CD4-positive, alpha-beta T cell treated with Interleukin-10 for 1 hour (primary cell): ENCODE measurements at regions not wholly inside any gene's neighbourhood (a gene's known extent, or its start where the extent isn't known, plus 50 kb on each side); places are given as distances from the start of the nearest gene placed in this dataset.

Experiments used
- DNase-seq: peaks from one replicate; pipeline ENCODE4 v3.0.0-alpha.2; 2020

DNA sequence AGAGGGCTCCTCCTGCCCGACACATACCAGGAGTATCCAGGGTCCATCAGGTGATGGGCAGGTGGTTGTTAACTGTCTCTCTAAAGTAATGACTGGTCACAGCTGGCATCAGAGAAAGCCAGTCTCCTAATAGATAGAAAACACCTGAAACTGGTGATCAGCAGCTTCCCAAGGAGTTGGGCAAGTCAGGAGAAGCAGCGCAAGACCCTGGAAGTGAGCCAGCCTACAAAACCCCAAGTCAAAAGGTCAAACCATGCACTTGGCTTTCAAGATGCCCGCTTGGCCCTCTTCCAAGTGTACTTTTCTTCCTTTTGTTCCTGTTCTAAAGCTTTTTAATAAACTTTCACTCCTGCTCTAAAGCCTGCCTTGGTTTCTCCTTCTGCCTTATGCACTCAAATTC, 815.2 kb downstream of the DCDC2C start:
- DNase-seq = no peak

DNA sequence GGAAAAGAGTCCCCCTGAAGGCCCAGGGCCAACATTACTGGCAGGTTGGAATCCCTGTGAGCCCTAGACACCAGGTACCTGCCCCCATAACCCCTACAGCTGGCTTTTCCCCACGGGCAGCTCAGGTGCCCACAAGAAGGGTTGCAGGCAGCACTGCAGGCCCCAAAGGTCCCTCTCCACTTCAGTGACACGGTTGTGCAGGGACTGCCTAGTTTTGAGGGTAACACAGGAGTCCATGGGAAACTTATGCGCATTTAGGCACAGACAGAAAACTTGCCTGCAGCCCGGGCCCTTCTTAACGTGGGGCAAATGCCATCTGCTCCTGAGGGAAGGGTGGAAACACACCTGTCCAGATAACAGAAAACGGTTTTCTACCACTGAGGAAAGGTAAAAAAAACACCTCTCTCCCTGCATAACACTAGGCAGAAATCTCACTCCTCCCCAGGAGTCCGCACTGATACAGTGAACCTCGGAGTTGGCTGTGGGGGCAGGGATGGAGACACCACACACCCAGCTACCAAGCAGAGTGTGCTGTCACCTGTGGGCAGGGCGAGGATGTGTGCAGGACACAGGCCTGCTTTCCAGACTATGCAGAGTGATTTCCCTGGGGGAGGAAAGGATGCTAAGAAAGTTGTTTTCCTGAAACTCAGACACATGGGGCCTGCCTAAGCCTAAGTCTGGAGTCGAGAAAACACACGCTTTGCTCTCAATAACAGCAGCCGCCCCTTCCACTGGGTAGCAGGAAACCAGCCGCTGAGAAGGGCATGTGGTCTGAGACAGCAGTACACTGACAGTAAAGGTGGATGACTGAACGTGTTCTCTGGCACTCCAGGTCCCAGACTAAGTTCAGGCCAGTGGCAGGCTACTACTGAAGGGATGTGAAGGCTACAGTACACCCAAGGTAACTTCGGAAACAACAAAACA, 819.4 kb downstream of the DCDC2C start:
- DNase-seq = no peak

DNA sequence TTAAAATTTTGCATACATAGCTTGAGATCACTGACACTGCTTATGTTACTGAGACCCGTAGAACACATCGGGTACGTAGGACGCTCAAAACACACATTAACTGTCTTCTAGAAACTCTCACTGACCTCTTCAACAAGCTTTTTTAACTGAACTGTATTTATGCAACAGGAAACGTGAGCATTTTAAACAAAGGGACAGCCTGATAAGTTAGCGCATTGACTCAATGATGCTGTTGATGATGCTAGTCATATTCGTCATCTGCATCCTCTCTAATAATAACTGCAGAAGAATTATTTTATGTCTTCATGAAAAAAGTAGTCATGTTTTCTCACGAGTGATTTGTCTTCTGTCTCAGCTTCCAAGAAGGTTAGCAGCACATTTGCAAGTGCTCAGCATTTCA, 824.0 kb downstream of the DCDC2C start:
- no peak for DNase-seq

DNA sequence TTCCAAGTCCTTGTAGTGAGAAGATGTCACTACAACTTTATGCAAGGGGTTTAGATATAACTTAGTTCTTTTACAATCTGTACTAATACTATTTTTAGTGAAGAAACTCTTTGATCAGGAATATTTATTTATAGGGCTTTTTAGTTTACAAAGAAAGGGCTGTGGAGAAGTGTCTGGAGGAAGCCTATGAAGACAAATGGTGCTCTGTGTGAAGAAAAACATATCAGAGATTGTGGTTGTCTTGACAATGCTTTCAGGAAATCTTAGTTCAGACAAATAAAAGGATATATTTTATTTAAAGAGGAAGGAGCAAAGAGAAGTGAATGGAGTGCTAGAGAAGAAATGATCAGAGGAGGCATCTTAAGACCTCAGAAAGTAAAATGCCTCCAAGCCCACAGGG, 824.9 kb downstream of the DCDC2C start:
- DNase-seq = no peak

DNA sequence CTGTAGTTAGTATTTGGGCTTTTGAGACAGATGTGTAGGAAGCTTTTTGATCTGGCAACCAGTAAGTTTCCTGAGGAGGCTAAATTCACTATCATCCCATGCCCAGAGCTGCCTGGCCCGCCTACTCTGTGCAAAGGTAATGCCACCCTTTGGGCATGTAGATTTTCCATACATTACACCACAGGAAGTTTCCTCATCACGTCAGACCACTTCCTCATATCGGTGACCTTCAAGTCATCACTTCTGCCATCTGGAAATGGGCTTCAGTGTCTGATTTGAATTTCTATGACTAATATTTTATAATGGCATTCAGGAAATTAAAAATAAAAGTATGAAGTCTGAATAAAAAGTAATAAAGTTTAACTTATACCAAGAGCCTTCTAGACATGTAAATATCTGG, 825.4 kb downstream of the DCDC2C start:
- no peak for DNase-seq

DNA sequence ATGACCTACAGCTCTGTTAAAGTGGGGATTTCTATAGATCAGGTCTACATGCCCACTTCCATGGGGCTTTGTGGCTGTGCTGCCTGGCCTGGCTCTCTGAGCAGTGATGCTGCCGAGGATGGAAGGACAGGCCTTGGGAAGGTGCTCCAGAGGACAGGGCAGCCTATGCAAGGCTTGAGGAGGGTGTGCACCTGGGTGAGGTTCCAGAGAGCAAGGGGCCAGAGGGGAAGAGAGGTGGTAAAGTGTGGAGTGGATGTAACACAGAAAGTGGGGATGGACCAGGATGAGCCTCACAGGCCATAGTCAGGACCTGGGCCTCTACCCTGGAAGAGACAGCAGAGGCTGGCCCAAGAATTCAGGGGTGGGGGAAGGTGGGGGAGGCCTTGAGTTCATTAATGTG, 826.4 kb downstream of the DCDC2C start:
- no peak for DNase-seq

DNA sequence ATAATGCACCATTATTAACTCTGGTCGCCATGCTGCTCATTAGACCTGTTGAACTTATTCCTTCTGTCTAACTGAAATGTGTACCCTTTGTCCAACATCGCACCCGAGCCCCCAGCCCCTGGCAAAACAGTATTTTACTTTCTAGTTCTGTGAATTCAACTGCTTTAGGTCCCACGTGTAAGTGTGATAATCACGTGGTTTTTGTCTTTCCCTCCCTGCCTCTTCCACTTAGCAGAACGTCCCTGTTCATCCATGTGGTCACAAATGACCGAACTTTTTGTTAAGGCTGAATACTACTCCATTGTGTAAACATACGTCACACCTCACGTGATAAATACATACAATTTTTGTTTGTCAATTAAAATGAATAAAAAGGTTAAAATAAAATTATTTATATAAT, 826.9 kb downstream of the DCDC2C start:
- DNase-seq = no peak

DNA sequence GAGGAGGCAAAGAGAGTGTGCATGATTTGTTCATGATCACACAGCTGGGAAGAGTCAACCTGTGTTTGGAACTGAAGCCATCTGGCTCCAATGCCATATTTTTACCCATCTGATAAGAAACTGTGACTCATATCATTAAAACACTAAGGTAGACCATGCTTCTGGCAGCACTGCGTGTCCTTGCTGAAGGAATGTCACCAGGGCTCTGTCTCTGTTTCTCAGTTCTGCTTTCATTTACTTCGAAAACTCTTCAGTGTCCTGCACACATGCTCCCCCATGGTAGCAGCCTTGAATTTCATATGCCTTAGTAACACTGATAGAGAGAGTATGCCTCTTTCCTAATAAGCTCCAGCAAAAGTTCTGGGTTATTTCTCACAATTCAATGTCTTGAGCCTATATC, 830.4 kb downstream of the DCDC2C start:
- DNase-seq = no peak

DNA sequence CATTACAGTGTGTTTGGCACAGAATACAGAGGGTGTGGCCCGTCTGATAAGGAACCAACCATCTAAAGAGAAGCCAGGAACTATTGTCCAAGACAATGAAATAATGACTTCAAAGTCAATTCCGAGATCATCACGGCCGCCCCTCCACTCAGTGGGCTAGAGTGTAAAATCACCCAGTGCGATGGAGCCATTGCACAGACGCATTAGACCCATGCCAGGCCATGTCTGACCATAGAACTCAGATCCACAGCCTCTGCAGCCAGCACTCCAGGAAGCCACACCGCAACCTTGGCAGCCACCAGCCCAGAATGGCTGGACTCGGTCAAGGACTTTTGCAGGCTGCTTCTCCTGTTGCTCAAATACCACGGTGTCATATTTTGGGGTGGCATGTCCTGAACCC, 835.7 kb downstream of the DCDC2C start:
- no peak for DNase-seq

DNA sequence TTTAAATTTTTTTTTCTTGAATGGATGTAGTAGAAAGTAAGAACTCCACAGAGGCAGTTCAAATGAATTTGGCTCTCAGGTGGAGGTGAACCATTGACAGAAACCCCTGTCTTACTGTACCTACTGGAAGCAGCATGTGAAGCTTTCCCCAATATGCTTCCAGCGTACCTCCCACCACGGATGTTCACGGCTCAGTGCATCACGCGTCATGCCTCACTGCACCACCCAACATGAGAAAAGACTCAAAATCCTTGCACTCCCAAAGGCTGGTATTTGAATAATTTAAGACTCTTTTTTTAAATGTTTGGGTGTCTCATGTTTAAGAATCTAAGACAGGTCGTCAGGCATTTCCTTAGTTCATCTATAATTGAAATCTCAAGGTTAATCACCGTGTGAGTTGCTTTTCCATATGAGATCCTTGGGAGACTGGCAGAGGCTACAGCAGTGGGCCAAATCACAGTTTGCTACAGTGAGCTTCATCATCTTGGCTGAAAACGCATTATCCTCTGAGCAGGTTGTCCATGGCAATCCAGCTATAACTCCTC, 846.4 kb downstream of the DCDC2C start:
- no peak for DNase-seq

DNA sequence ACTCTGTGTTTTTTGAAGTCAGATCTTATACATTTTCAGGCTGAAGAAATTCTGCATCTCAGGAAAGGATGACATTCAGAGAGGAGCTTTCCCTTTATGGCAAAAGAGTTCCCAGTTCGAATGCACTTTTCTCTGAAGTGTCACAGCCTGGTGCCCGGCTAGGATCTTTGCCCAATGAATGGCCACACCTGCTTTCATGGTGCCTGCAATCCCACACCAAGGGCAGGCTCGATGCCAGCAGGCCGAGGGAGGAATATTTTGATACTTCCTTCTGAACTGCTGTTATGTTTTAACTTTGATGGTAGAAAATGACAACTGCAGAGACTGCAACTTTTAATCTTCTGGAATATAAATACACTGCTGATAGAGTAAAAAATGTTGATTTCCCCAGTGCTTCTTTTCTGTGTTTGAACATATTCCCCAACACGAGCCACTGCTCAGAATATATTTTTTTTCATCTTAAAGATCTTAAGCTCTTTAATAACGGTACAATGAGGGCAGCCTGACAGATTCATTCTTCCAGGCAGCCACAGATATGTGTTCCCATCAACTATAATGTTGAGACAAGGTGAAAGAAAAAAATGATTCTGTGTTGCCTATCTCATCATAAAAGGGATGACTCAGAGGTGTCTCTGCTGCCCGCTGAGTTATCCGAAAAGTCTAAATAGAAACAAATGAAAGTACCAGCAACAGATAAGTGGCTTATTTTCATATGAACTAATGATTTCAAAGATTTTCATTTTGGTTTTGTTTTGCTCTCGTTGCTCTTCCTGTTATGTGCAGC, 848.5 kb downstream of the DCDC2C start:
- DNase-seq = no peak

DNA sequence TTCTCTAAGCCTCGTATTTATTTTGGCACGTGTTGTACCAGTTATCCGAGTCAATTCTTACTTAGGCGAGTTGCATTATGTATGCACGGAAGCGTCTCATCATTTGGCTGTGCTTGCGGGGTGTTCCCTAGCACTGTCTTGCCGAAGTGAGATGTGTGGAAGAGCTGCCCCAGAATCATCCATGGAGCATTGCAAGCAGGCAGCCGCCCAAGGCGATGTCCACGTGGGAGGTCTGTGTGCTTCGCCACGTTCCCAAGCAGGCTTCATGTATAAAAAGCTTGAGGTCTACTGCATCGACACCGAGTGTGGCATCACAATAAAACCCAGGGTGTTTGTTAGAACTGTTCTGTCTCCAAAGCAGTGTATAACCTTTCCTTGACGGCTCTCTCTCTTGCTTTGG, 849.9 kb downstream of the DCDC2C start:
- no peak for DNase-seq

DNA sequence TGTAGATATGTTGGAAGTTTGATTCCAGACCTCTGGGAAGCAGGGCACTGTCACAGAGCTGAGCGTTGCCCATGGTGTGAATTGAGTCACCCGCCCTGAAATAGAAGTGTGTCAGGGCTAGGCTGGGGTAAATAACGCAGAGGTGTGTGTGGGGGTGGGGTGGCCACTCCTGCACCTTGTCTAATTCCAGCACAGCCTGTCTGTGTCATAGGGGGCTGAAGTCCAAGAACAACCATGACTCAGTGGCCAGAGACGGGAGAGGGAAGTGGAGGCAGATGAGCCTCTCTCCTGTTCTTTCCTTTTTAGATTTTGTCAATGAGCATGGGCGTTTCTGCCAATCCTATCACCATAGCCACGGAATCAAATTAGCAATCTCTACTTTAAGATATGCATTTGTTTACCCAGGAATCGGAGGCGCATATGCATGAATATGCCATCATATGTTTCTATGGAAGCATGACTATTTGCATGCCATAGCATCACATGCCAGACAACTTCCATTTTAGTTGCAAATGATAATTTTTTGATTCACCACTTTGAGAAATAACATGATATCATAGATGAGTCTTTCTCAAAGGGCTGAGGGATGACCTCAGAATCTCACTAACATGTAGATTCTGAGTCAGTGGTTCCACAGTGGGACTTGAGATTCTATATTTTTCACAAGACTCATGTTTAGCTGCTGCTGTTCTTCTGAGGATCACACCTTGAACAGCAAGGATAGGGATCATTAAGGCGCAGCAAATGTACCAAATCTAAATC, 852.9 kb downstream of the DCDC2C start:
- no peak for DNase-seq

DNA sequence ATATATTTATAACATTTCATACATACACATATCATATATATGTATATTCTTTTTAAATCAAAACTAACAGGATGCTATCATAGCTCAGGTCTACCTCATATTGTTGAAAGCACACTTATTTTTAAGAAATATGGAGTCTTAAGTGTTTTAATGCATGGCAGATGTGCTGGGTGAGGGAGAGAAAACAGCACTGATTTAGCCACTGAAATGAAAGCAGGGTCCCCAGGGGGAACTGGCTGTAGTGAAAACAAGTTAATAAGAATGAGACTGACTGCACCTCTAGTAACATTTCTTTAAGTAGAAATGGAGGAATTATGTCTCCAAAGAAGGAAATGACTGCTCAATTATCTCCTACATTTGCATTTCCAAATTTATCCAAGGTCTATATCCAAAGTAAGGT, 857.8 kb downstream of the DCDC2C start:
- no peak for DNase-seq

DNA sequence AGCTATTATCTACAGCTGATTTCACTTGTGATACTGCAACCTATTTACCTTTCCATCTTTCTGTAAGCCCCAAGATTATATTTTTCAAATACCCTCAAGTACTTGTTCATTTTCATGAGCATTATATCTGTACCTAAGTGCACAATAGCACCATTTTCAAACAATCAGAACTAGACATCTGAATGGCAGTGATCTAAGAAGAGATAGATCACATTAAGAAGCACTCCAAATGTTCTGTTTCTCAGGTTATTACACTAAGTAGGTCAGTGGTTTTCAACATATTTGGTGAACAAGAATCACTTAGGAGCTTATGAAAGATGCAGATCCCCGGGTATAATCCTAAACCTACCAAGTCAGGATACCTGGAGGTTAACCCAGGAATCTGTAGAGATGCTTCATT, 872.7 kb downstream of the DCDC2C start:
- no peak for DNase-seq

DNA sequence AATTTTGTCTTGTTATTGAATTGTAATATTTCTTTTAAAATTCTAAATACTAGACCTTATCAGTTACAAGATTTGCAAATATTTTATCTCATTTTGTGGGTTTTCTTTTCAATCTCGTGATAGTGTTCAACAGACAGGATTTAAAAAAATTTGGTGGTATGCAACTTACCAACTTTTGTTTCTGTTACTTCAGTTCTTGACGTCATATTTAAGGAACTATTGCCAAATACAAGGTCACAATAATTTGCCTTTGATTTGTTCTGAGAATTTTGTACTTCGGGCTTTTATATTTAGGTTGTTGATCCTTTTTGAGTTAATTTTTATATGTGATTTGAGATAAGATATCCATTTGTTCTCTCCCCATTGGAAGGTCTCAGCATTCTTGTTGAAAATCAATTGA, 876.6 kb downstream of the DCDC2C start:
- DNase-seq = no peak

DNA sequence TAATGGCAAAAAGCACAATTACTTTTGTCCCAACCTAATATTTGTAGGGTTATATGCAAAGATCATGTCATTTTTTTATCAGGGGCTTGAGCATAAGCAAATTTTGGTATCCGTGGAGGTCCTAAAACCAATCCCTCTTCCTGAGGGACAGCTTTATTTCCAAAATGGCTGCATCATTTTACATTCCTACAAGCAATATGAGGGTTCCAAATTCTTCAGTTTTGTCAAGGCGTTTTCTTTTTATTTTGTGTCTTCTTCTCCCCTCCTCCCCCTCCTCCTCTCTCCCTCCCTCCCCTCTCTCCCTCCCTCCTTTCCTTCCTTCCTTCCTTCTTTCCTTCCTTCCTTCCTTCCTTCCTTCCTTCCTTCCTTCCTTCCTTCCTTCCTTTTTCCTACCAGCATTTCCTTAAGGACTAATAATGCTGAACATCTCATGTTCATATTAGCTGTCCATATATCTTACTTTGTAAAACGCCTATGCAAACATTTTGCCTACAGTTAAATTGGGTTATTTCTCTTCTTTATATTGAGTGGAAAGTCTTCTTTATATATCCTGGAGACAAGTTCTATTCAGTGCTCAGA, 881.8 kb downstream of the DCDC2C start:
- DNase-seq = no peak

DNA sequence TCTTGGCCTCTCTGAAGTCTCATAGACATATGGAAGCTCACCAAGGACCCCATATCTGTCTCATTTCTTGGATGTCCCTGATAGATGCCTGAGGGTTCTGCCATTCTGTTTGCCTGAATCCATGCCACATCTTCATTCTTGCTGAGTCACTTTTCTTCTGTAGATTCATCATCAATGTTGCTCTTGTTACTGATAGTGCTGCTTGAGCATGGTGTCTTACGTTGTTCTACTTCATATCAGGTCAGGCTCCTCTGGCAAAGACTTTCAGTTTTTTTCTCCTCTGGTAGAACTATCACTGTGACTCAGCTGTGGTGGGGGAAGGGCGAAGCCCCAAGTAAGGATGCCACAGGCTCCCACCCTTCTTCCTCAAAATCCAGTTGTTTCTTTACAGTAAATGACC, 885.2 kb downstream of the DCDC2C start:
- DNase-seq = no peak

DNA sequence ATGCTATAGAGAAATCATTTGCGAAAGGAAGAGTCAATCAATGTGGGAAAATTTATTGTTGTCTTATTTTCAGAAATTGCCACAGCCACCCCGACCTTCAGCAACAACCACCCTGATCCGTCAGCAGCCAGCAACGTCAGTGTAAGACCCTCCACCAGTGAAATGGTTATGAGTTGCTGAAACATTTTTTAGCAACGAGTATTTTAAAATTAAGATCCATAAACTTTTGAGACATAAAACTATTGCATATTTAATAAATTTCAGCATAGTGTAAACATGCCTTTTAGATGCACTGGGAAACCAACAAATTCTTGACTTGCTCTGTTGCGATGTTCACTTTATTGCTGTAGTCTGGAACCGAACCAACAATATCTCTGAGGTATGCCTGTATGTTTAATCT, 887.9 kb downstream of the DCDC2C start:
- DNase-seq = no peak

DNA sequence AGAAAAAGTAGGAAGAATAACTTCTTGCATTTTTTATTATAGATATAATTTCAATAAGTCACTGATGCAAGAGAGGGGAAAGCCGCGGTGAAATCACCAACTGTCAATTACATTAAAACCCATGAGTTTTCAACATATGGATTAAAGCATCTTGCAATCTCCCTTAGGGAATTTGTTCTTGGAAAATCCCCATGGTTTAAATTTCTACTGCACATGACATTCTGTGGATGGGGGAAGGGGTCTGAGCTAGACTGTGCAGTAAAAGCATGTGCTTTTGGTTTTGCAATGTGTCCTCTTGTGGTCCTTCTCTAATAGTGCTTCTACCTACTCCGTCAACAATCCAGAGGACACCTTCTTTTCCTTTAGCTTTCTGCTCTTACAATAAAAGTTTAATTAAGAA, 894.0 kb downstream of the DCDC2C start:
- no peak for DNase-seq

DNA sequence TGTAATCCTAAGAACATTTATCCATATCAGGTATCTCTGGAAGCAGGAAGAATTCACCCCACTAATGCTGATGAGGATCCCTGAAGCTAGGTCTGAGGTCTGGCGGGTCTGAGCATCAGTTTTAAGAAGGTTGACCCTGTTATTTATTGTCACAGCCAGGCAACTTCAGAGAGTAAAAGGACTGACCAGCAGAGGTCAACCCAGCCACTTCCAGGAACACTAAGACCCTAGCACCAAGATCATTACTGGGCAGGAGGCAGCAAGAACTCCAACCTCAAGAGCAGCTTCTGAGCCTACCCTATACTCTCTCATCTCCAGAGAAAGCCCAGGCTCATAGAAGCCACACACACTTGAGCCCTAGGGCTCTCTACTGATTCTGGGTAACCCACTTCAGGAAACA, 901.4 kb downstream of the DCDC2C start:
- no peak for DNase-seq

DNA sequence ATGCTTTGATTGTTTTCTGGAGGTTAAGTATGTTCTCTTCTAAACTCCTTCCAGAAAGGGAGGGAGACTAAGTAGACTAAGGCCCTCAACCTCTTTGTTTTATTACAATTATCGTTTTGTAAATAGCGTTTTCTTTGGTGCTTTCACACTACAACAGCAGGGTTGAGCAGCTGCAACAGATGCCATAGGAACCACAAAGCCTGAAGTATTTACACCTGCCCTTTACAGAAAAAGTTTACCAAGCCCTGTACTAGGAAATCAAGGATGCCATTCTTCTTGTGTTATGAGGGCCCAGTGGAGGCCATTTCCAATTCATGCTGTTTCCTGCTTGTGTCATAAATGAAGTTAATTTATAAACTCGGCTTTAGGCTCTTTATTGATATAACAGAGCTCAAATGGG, 914.8 kb downstream of the DCDC2C start:
- no peak for DNase-seq
